C4-2B (cell line): ENCODE measurements at regions not wholly inside any gene's neighbourhood (a gene's known extent, or its start where the extent isn't known, plus 50 kb on each side); places are given as distances from the start of the nearest gene placed in this dataset.

Experiments
- ZFX ChIP-seq: fragments of 450-650 bp; IDR thresholded peaks from 2 replicates; pipeline ENCODE4 v1.6.1; 2017
- TF ChIP-seq, protein P1 (sequence below): fragments of 450-650 bp; conservative IDR thresholded peaks from 2 replicates; pipeline ENCODE4 v1.5.1; 2017; ENCODE audit warnings: mild to moderate bottlenecking

DNA sequence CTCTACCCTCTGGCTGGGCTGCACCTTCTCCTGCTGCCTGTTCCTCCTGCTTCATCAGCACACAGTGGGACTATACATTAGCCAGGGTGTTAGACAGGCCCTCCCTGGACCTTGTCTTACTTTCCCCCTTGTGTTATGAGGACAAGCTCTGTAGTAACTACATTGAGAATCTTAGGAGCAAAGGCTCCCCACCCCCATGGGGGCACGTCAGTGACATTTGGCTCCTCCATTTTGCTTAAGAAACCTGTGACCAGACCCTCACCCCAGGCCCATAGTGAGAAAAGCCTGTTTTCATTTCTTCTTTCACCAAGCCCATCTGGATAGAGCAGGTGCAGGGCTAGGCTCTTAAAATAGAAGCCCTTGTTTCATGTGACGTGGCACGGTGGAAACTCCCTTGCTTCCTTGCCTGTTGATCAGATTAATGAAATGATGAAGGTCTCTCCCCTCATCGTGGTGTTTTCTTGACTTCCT is 146.7 kb downstream of the RPIA start:
- TF ChIP-seq, protein P1, sequence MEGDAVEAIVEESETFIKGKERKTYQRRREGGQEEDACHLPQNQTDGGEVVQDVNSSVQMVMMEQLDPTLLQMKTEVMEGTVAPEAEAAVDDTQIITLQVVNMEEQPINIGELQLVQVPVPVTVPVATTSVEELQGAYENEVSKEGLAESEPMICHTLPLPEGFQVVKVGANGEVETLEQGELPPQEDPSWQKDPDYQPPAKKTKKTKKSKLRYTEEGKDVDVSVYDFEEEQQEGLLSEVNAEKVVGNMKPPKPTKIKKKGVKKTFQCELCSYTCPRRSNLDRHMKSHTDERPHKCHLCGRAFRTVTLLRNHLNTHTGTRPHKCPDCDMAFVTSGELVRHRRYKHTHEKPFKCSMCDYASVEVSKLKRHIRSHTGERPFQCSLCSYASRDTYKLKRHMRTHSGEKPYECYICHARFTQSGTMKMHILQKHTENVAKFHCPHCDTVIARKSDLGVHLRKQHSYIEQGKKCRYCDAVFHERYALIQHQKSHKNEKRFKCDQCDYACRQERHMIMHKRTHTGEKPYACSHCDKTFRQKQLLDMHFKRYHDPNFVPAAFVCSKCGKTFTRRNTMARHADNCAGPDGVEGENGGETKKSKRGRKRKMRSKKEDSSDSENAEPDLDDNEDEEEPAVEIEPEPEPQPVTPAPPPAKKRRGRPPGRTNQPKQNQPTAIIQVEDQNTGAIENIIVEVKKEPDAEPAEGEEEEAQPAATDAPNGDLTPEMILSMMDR: no peak
- no peak for TF ChIP-seq ZFX
